ENCODE measurements at regions not wholly inside any gene's neighbourhood (a gene's known extent, or its start where the extent isn't known, plus 50 kb on each side); places are given as distances from the start of the nearest gene placed in this dataset.

- TF ChIP-seq USF2 (CRISPR knock-in tag; IDR thresholded peaks at IDR 0.05) (no peak), ZNF416 (CRISPR knock-in tag; IDR thresholded peaks at IDR 0.05) (no peak), ZBTB21 (CRISPR knock-in tag; IDR thresholded peaks at IDR 0.05; ENCODE audit: borderline replicate concordance) (no peak), E2F1 (CRISPR knock-in tag; IDR thresholded peaks at IDR 0.05) (no peak), JUN (CRISPR knock-in tag; IDR thresholded peaks at IDR 0.05) (no peak), RELA (CRISPR knock-in tag; IDR thresholded peaks at IDR 0.05; ENCODE audit: borderline replicate concordance) (no peak), ELF4 (CRISPR knock-in tag; IDR thresholded peaks at IDR 0.05; ENCODE audit: low read depth) (no peak), JAZF1 (CRISPR knock-in tag; IDR thresholded peaks at IDR 0.05) (no peak)
These were observed 168.1 kb downstream of the ZBTB18 start (continued) for GRCh38 chr1:244219149-244219548.

GRCh38 chr1:244219802-244220201, 168.7 kb downstream of the ZBTB18 start:
- ATAC-seq (no peak), DNase-seq (ENCODE audit: low spot score) (no peak)
- no peaks in the 10 kb centered on the region for H3K4me1 Mint-ChIP-seq
- no peaks in the 10 kb centered on the region for H3K27me3 Mint-ChIP-seq (ENCODE audit: low read depth)
- ChIA-PET CTCF (interaction anchor here (0.6 kb wide), 1 partner anchor 9 kb away, joined by 3 read pairs; no protein-coding TSS in a partner anchor), POLR2A (no interaction called here)
- no peak overlapping the region for H3K4me3 Mint-ChIP-seq
- TF ChIP-seq ELF4 (CRISPR knock-in tag; IDR thresholded peaks at IDR 0.05; ENCODE audit: low read depth) (no peak), TEAD4 (CRISPR knock-in tag; IDR thresholded peaks at IDR 0.05) (no peak), CREM (CRISPR knock-in tag; IDR thresholded peaks at IDR 0.05) (no peak), ZNF219 (CRISPR knock-in tag; IDR thresholded peaks at IDR 0.05; ENCODE audit: borderline replicate concordance) (no peak), NR3C1 (CRISPR knock-in tag; conservative IDR thresholded peaks at IDR 0.05; ENCODE audit: low read depth) (no peak), PRDM15 (CRISPR knock-in tag; IDR thresholded peaks at IDR 0.05) (no peak), CTCF (IDR thresholded peaks at IDR 0.05) (no peak), ZBTB43 (CRISPR knock-in tag; IDR thresholded peaks at IDR 0.05) (no peak)
- TF ChIP-seq, protein P1, sequence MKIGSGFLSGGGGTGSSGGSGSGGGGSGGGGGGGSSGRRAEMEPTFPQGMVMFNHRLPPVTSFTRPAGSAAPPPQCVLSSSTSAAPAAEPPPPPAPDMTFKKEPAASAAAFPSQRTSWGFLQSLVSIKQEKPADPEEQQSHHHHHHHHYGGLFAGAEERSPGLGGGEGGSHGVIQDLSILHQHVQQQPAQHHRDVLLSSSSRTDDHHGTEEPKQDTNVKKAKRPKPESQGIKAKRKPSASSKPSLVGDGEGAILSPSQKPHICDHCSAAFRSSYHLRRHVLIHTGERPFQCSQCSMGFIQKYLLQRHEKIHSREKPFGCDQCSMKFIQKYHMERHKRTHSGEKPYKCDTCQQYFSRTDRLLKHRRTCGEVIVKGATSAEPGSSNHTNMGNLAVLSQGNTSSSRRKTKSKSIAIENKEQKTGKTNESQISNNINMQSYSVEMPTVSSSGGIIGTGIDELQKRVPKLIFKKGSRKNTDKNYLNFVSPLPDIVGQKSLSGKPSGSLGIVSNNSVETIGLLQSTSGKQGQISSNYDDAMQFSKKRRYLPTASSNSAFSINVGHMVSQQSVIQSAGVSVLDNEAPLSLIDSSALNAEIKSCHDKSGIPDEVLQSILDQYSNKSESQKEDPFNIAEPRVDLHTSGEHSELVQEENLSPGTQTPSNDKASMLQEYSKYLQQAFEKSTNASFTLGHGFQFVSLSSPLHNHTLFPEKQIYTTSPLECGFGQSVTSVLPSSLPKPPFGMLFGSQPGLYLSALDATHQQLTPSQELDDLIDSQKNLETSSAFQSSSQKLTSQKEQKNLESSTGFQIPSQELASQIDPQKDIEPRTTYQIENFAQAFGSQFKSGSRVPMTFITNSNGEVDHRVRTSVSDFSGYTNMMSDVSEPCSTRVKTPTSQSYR (CRISPR knock-in tag; IDR thresholded peaks at IDR 0.05) = no peak
- peaks cover 8% of the 10 kb centered on the region for H3K36me3 Mint-ChIP-seq
- H3K27ac Mint-ChIP-seq = no peak overlapping the region
- peaks cover 8% of the 10 kb centered on the region for H3K9me3 Mint-ChIP-seq
